Fibroblast of the aortic adventitia (primary cell): ENCODE measurements at regions not wholly inside any gene's neighbourhood (a gene's known extent, or its start where the extent isn't known, plus 50 kb on each side); places are given as distances from the start of the nearest gene placed in this dataset.

Experiments
- DNase-seq: peaks from one replicate; pipeline ENCODE4 v3.0.0-alpha.2; 2010; ENCODE audit warnings: low read depth
- H3K4me3 ChIP-seq: 2 replicates; pipeline ENCODE4 v1.5.1; 2011; ENCODE audit warnings: low read depth, mild to moderate bottlenecking, control low read depth, low read length, moderate library complexity
- CTCF ChIP-seq: IDR thresholded peaks from 2 replicates; pipeline ENCODE4 v1.5.1; 2011; ENCODE audit warnings: mild to moderate bottlenecking, low read length, control low read depth, inconsistent platforms; ENCODE audit not compliant: insufficient read depth

GRCh38 chr1:30632481-30632880 is 90.9 kb downstream of the MATN1 start:
- no peak overlapping the region for H3K4me3 ChIP-seq
- DNase-seq, result no peak
- no peak for TF ChIP-seq CTCF

- DNase-seq, result no peak
- TF ChIP-seq CTCF, result no peak
- H3K4me3 ChIP-seq, result no peak overlapping the region
Measured at GRCh38 chr1:30631700-30632099, 91.7 kb downstream of the MATN1 start.

GRCh38 chr1:30629501-30629900 is 93.9 kb downstream of the MATN1 start:
- H3K4me3 ChIP-seq, result no peak overlapping the region
- DNase-seq, result no peak
- TF ChIP-seq CTCF, result no peak

GRCh38 chr1:30627994-30628393 is 95.4 kb downstream of the MATN1 start:
- DNase-seq, result no peak
- no peak overlapping the region for H3K4me3 ChIP-seq
- no peak for TF ChIP-seq CTCF

GRCh38 chr1:30627206-30627605 is 96.2 kb downstream of the MATN1 start:
- no peak overlapping the region for H3K4me3 ChIP-seq
- no peak for DNase-seq
- TF ChIP-seq CTCF, result no peak

GRCh38 chr1:30623431-30623830 is 100.0 kb downstream of the MATN1 start:
- DNase-seq, result no peak
- TF ChIP-seq CTCF, result no peak
- no peak overlapping the region for H3K4me3 ChIP-seq

GRCh38 chr1:30619619-30620018 is 103.8 kb downstream of the MATN1 start:
- no peak overlapping the region for H3K4me3 ChIP-seq
- no peak for TF ChIP-seq CTCF
- no peak for DNase-seq
